ENCODE measurements at regions not wholly inside any gene's neighbourhood (a gene's known extent, or its start where the extent isn't known, plus 50 kb on each side); places are given as distances from the start of the nearest gene placed in this dataset.

GRCh38 chr4:30642567-30642966 is 77.6 kb upstream of the PCDH7 start:
- H3K4me2 ChIP-seq (ENCODE audit: control insufficient read depth, extremely low read depth, insufficient read depth, low read depth, low read length) = no peak overlapping the region
- FAIRE-seq = no peak

DNA sequence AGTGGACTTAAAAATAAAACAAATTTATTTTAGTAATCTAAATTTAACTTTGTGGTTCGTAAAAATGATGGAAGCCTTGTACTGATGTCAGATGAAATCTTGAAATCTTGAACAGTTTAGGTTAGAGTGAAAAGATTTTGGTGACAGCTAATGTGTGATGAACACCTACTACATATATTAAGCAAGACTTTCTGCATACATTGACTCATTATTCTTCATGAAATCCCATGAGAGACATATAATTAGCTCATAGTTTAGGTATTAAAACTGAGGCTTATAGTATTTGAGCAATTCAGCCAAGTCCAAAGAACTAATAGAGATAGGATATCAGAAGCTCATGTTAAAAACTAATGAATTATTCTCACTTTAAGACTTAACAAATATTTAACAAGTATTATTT is 66.9 kb upstream of the PCDH7 start:
- no peak for DNase-seq (ENCODE audit: low read depth, low spot score)
- Histone ChIP-seq H3K9ac (ENCODE audit: control insufficient read depth, extremely low read depth, insufficient read depth, low read length) (no peak overlapping the region), H3K4me1 (ENCODE audit: control insufficient read depth, extremely low read depth, insufficient read depth, low read length) (no peaks in the 10 kb centered on the region), H3K4me3 (ENCODE audit: control insufficient read depth in 2 of 3, extremely low read depth in 1 of 3, insufficient read depth in 2 of 3, low read depth in 1 of 3, low read length in 3 of 3) (no peak overlapping the region), H3K9me3 (ENCODE audit: control insufficient read depth, low read depth, low read length) (no peaks in the 10 kb centered on the region), H2AFZ (ENCODE audit: control insufficient read depth, low read length) (no peak overlapping the region), H3K27ac (ENCODE audit: control insufficient read depth, insufficient read depth, low read length) (no peak overlapping the region), H4K20me1 (ENCODE audit: control insufficient read depth, extremely low read depth, insufficient read depth, low read length) (no peaks in the 10 kb centered on the region), H3K36me3 (ENCODE audit: control insufficient read depth in 2 of 2, extremely low read depth in 1 of 2, insufficient read depth in 2 of 2, low read length in 2 of 2) (no peaks in the 10 kb centered on the region), H3K79me2 (ENCODE audit: control insufficient read depth, insufficient read depth, low read length) (no peaks in the 10 kb centered on the region), H3K9me1 (ENCODE audit: control insufficient read depth, extremely low read depth, insufficient read depth, low read length) (no peaks in the 10 kb centered on the region), H3K4me2 (ENCODE audit: control insufficient read depth, extremely low read depth, insufficient read depth, low read depth, low read length) (no peak overlapping the region), H3K27me3 (ENCODE audit: control insufficient read depth, extremely low read depth, insufficient read depth, low read length) (no peaks in the 10 kb centered on the region)
- dilution Hi-C loops (cut with MboI; ENCODE audit: extremely low pct_ligation_motif_present, low sequenced_read_pairs) = no loop called here
- FAIRE-seq = no peak
- TF ChIP-seq EZH2 (IDR thresholded peaks at IDR 0.05; ENCODE audit: low read length) = no peak
- TF ChIP-seq CTCF (optimal IDR thresholded peaks at IDR 0.05 in 1 of 3, IDR thresholded peaks at IDR 0.05 in 1 of 3, conservative IDR thresholded peaks at IDR 0.05 in 1 of 3; ENCODE audit: extremely low read depth in 1 of 3, insufficient read depth in 2 of 3, low read length in 3 of 3) = no peak

More at GRCh38 chr4:30642567-30642966, 77.6 kb upstream of the PCDH7 start:
- Histone ChIP-seq H3K79me2 (ENCODE audit: control insufficient read depth, insufficient read depth, low read length) (no peaks in the 10 kb centered on the region), H3K27me3 (ENCODE audit: control insufficient read depth, extremely low read depth, insufficient read depth, low read length) (no peaks in the 10 kb centered on the region), H3K9ac (ENCODE audit: control insufficient read depth, extremely low read depth, insufficient read depth, low read length) (no peak overlapping the region), H4K20me1 (ENCODE audit: control insufficient read depth, extremely low read depth, insufficient read depth, low read length) (no peaks in the 10 kb centered on the region), H3K4me1 (ENCODE audit: control insufficient read depth, extremely low read depth, insufficient read depth, low read length) (no peaks in the 10 kb centered on the region), H3K4me3 (ENCODE audit: control insufficient read depth in 2 of 3, extremely low read depth in 1 of 3, insufficient read depth in 2 of 3, low read depth in 1 of 3, low read length in 3 of 3) (no peak overlapping the region), H2AFZ (ENCODE audit: control insufficient read depth, low read length) (no peak overlapping the region), H3K27ac (ENCODE audit: control insufficient read depth, insufficient read depth, low read length) (no peak overlapping the region), H3K36me3 (ENCODE audit: control insufficient read depth in 2 of 2, extremely low read depth in 1 of 2, insufficient read depth in 2 of 2, low read length in 2 of 2) (no peaks in the 10 kb centered on the region), H3K9me1 (ENCODE audit: control insufficient read depth, extremely low read depth, insufficient read depth, low read length) (no peaks in the 10 kb centered on the region), H3K9me3 (ENCODE audit: control insufficient read depth, low read depth, low read length) (no peaks in the 10 kb centered on the region)
- no peak for DNase-seq (ENCODE audit: low read depth, low spot score)
- dilution Hi-C loops (cut with MboI; ENCODE audit: extremely low pct_ligation_motif_present, low sequenced_read_pairs) = no loop called here
- TF ChIP-seq CTCF (optimal IDR thresholded peaks at IDR 0.05 in 1 of 3, IDR thresholded peaks at IDR 0.05 in 1 of 3, conservative IDR thresholded peaks at IDR 0.05 in 1 of 3; ENCODE audit: extremely low read depth in 1 of 3, insufficient read depth in 2 of 3, low read length in 3 of 3) (no peak), EZH2 (IDR thresholded peaks at IDR 0.05; ENCODE audit: low read length) (no peak)

Data from keratinocyte (primary cell).